ENCODE measurements at regions not wholly inside any gene's neighbourhood (a gene's known extent, or its start where the extent isn't known, plus 50 kb on each side); places are given as distances from the start of the nearest gene placed in this dataset.
"Not testable (repeated sequence)": the region's sequence is repeated elsewhere in the genome, so short reads cannot be mapped to it uniquely, and the experiment has no call there.

DNA sequence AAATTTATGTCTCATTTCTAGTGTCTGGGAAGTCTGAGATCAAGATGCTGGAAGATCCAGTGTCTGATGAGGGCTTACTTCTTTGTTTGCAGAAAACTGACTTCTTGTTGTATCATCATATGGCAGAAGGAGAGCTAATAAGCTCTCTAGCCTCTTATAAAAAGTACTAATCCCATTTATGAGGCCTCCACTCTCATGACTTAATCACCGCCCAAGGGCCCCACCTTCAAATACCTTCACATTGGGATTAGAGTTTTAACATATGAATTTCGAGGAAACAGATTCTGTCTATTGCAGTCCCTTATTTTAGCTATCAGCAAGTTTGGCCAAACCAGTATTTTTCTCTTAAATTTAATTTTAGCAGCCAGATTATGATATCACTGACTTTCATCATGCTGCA lies 150.2 kb upstream of the TMPRSS15 start:
- no peak for DNase-seq

GRCh38 chr21:18567770-18568169 lies 164.2 kb upstream of the TMPRSS15 start:
- not testable (repeated sequence) for DNase-seq

GRCh38 chr21:18588001-18588662 lies 184.5 kb upstream of the TMPRSS15 start:
- DNase-seq, result no peak

GRCh38 chr21:18601146-18601545 lies 197.6 kb upstream of the TMPRSS15 start:
- no peak for DNase-seq

DNA sequence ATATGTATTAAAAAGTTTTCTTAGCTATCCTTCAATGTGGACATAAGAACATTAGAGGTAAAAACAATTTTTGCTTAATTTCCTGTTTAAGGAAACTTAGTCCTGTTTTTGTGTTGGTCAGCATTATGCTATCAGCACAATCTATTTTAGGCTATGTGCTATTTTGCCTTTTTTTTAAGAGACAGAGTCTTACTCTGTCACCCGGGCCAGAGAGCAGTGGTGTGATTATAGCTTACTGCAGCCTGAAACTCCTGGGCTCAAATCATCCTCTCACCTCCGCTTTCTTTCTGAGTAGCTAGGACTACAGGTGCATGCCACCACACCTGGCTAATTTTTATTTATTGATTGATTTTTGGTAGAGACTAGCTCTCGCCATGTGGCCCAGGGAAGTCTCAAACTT lies 199.1 kb upstream of the TMPRSS15 start:
- DNase-seq, result no peak

DNA sequence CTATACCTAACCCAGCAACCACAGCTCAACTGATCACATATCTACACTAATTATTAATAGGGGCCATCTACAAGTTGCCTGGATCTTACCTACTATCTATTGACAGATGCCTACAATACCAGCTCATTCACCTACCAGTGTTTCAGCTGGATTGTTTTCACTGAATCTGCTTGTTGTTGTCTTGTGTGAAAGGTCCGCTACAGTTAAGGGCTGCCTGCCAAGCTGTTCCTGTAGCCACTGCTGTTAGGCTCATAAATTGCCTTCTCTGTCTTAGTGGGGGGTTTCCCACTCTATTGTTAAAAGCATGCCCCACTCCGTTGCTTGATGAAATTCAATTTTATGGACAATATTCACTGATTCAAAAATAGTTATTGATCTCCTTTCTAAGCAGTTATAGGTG lies 199.7 kb upstream of the TMPRSS15 start:
- DNase-seq, result no peak

DNA sequence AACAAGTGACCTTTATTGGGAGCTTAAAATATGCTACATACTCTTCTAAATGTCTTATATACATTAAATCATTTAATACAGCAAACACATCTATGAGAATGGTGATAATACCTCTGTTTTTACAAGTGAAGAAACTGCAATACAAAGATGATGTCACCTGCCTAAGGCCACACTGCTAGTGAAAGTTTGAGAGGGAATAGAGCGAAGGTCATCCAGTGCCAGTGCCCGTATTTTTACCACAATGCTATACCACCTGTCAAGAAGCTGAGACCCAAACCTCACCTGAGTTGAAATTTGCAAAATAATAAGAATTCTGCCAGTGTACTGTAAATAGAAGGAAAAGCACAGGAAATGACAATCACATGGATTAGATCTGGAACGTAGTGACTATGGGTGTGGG lies 200.4 kb upstream of the TMPRSS15 start:
- no peak for DNase-seq

DNA sequence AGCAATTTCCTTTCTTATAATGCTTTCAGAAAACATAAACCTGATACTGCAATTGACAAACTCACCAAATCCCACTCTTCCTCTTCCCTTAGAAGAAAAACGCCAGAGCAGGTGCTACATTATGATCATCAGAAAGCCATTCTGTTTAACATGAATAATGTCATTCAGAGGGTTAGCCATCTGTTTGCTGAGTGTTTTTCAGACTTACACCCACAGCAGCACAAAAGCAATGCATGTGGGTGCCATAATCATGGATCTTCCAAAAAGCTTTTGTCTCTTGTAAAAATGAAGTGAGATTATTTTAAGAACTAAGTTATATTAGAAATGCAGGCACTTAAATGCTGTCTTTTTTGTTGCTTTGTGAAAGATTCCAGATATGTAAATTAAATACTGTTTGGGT lies 204.6 kb upstream of the TMPRSS15 start:
- DNase-seq, result no peak

DNA sequence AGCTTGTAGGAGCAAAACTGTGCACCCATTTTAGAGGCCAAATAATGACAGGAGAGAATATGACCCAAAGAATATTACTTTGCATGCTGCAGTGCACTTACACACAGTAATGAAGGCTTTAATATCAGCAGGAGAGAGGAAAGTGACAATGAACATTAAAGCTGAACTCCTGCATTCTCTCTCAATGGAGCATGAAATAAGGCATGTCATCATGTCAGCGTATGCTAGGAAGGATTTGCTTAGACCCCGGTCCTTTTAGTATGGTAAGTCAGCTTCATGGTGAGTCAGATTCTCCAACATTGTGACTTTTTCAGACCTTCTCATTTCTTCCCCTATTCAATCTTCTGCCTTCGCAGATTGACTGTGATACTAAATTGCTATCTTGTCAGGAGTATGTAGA lies 210.7 kb upstream of the TMPRSS15 start:
- no peak for DNase-seq

- DNase-seq, result no peak
Measured at GRCh38 chr21:18617291-18617690, 213.7 kb upstream of the TMPRSS15 start.

- DNase-seq, result no peak
Measured at GRCh38 chr21:18620436-18620835, 216.9 kb upstream of the TMPRSS15 start.

GRCh38 chr21:18622383-18622782 lies 218.8 kb upstream of the TMPRSS15 start:
- DNase-seq, result no peak

DNA sequence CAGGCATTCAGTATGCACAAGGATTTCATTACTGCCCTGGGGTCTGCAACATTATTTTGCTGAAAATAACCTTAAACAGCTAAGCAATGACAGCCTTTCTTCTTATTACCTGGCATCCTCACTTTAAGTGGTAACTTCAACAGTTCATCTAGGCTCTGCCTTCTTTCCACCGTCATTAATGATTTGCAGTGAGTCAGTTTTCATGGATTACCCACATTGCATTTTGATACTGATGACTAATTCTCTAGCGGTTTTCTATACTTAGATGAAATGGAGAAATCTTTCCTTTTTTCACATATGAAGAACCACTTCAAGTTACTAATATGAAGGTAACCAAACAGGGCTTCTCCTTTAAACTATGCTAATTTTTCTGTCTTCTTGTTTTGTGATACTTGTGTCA lies 226.9 kb upstream of the TMPRSS15 start:
- no peak for DNase-seq

- no peak for DNase-seq
Measured at GRCh38 chr21:18636897-18637296, 233.3 kb upstream of the TMPRSS15 start.

DNA sequence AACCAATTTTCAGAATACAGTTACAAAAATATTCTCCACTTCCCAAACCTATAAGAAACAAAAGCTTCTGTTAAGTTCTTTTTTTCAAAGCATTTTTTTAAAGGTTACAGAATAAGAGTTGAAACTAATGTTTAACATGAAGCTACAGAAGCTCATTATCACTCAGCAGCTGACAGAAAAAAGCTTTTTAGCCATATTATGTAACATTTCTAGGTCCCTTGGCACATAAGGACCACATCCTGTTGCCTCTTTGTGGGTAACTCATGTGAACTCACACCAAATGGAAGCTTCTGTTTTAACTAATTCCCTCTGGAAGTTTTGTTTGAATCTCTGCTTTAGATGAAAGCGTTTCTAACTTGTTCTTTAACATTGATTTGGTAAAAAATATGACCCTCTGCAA lies 242.5 kb upstream of the TMPRSS15 start:
- DNase-seq, result no peak

DNA sequence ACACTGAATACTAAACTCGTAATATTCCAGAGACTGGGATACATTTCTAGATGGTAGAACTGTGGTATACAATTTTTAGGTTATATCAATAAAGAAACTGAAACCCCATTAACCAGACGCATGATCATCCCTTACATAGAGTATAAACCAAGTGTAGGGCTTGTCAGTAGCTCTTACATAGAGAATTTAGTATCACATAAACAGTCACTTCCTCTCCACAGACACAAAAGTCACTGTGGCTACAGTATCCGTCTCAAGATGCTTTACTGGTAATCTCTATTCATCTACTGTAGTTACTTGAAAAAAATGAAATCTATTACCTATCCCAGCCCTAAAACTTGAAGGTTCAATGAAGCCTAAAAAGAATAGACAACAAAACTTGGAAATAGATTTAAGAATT lies 252.3 kb upstream of the TMPRSS15 start:
- no peak for DNase-seq

DNA sequence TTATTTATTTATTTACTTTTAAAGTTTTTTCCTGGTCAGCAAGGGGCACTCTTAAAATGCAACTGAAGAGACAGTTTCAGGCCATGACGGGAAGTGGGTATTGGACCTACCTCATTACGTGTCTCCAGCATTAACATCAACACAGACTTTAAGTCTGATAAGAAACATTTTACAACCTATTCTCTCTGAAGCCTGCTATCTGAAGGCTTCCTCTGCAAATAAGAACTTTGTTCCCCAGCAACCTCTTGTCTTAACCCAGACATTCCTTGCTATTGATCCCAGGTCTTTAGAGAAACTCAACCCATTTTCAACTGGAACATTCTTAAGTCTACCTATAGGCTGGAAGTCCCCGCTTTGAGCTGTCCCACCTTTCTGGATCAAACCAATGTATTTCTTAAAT lies 258.3 kb upstream of the TMPRSS15 start:
- no peak for DNase-seq

- DNase-seq, result no peak
Measured at GRCh38 chr21:18663663-18664062, 260.1 kb upstream of the TMPRSS15 start.

DNA sequence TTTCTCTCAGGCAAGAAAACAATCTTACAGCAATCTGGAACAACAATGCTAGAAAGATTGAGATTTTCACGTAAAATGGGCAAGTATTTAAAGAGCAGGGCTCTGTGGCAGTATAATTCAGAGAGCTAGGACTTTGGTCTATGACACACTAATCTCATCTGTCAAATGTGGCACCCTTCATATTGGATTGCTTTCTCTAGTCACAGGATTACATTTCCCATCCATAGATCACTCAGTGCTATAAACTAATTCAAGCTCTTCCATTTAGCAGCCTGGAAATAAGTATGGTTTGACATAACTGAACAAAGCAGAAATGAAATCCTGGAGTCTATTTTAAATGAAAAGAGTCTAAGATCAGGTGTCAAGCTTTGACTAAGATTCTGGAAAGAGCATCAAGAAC lies 263.1 kb upstream of the TMPRSS15 start:
- no peak for DNase-seq

- DNase-seq, result no peak
Measured at GRCh38 chr21:18673789-18674188, 270.2 kb upstream of the TMPRSS15 start.

GRCh38 chr21:18677632-18678031 lies 274.0 kb upstream of the TMPRSS15 start:
- no peak for DNase-seq

DNA sequence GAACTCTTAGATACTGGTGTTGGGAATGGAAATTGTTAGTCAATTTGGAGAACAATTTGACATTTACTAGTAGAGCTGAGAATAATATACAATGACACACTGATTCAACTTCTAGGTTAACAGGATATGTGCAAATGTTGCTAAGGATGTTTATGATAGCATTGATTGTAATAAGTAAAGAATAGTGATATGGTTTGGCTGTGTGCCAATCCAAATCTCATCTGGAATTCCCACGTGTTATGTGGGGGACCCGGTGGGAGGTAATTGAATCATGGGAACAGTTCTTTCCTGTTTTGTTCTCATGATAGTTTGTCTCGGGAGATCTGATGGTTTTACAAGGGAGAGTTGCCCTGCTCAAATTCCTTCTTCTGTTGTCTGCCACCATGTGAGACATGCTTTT lies 302.4 kb upstream of the TMPRSS15 start:
- no peak for DNase-seq

DNA sequence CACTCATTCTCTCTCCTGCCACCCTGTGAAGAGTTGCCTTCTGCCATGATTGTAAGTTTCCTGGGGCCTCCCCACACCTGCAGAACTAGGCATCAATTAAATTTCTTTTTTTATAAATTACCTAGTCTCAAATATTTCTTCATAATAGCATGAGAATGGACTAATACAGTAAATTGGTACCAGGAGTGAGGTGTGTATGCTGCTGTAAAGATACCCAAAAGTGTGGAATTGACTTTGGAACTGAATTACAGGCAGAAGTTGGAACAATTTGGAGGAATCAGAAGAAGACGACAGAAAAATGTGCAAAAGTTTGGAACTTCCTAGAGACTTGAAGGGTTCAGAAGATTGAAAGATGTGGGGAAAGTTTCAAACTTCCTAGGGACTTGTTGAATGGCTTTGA lies 308.1 kb upstream of the TMPRSS15 start:
- no peak for DNase-seq

DNA sequence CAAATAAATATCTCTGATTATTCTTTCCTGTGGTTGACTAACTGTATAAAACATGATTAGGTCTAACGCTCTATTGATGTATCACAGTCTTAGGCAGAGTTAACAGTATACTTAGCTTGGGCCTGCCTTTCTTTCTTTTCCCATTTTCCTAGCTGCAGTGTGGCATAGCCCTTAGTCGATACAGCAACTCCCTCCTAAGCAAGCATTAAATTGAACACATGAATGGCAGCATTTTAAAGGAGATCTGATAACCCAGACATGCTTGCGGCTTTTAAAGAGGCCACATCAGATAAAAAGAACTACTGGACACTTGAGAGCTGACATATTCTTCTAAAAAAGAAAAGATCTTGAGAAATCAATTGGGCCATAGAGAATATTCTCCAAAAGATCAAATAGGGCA lies 312.0 kb upstream of the TMPRSS15 start:
- DNase-seq, result no peak

DNA sequence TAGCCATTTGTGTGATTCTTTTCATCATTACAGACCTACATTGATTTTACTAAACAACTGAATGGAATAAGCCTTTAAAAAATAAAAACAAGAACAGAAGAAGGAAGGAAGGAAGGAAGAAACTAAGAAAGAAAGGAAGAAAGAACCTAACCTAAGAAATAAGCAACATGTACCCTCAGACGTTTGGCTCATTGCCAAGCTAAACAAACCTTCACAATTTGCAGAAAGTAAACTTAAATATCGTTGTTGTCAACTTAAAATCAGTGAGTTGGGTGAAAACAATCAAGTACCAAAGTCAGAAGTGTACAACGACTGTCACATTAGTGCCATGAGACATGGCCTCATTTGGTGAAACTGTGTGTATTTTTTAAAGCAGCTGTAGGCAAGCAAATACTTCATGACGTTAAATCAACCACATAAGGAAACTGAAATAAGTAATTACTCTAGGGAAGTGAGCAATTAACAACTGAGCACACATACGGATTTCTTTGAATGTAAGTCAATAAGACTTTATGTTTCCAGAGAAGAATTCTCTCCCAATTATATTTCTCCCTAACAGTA lies 313.1 kb upstream of the TMPRSS15 start:
- DNase-seq, result no peak

Data from occipital lobe (tissue), 1 donor.